H1 (cell line): ENCODE measurements at regions not wholly inside any gene's neighbourhood (a gene's known extent, or its start where the extent isn't known, plus 50 kb on each side); places are given as distances from the start of the nearest gene placed in this dataset.

Experiments used
- CTCF ChIA-PET: fragments of 300-600 bp; sonication (Branson Sonifier 250); formaldehyde crosslinking; loops from one replicate; lab custom pipeline; 2021; ENCODE audit not compliant: partially characterized antibody; lab: Charles Lee
- POLR2A ChIA-PET: fragments of 300-600 bp; sonication (Branson Sonifier 250); formaldehyde crosslinking; loops from one replicate; lab custom pipeline; 2021; ENCODE audit warnings: inconsistent platforms; ENCODE audit not compliant: partially characterized antibody; lab: Charles Lee
- DNase-seq, 2 experiments: peaks; one replicate each; pipeline versions ENCODE4 v3.0.0 to v3.0.0-alpha.2; 2010 to 2022; ENCODE audit warnings: low spot score in 2 of 2, low read depth in 1 of 2, mixed read lengths in 1 of 2
- FAIRE-seq: peaks from 2 replicates; lab custom pipeline; 2011; peaks lifted over from hg19 to GRCh38; lab: Jason Lieb, UNC
- H2AFZ ChIP-seq: 2 replicates; pipeline ENCODE4 v1.8.1; 2012; ENCODE audit warnings: low read length, inconsistent platforms
- H2AK5ac ChIP-seq: 2 replicates; pipeline ENCODE4 v1.6.1; 2013; ENCODE audit warnings: low read depth, low read length
- H2BK120ac ChIP-seq: replicated peaks from 2 replicates; pipeline ENCODE3; 2013; ENCODE audit warnings: low read depth, low read length, inconsistent platforms
- H2BK12ac ChIP-seq: 2 replicates; pipeline ENCODE4 v1.6.1; 2013; ENCODE audit warnings: low read depth, low read length
- H2BK15ac ChIP-seq: 2 replicates; pipeline ENCODE4 v1.6.1; 2013; ENCODE audit warnings: low read length
- H2BK20ac ChIP-seq: 2 replicates; pipeline ENCODE4 v1.6.1; 2013; ENCODE audit warnings: low read length
- H2BK5ac ChIP-seq: 2 replicates; pipeline ENCODE4 v1.6.1; 2013; ENCODE audit warnings: low read depth, low read length
- H3K14ac ChIP-seq: 2 replicates; pipeline ENCODE4 v1.6.1; 2013; ENCODE audit warnings: inconsistent platforms; ENCODE audit not compliant: insufficient read length
- H3K18ac ChIP-seq: 2 replicates; pipeline ENCODE4 v1.6.1; 2013; ENCODE audit warnings: low read length; ENCODE audit errors: extremely low read depth
- H3K23ac ChIP-seq: 2 replicates; pipeline ENCODE4 v1.6.1; 2013; ENCODE audit warnings: inconsistent platforms; ENCODE audit not compliant: insufficient read length
- H3K23me2 ChIP-seq: 2 replicates; pipeline ENCODE4 v1.6.1; 2013; ENCODE audit warnings: low read depth, low read length
- H3K27ac ChIP-seq: 2 replicates; pipeline ENCODE4 v1.6.1; 2011; ENCODE audit warnings: low read depth, low read length, inconsistent platforms
- H3K27me3 ChIP-seq, 4 experiments: replicated peaks in 1 of 4; 1 replicate in 1 of 4; 2 replicates in 3 of 4; pipeline versions ENCODE4 v1.6.1 to v1.8.1; 2011 to 2013; ENCODE audit warnings: low read length in 3 of 4, mild to moderate bottlenecking in 3 of 4, inconsistent platforms in 2 of 4, mixed read lengths in 2 of 4, moderate library complexity in 1 of 4; ENCODE audit not compliant: control insufficient read depth in 3 of 4, insufficient read depth in 3 of 4; ENCODE audit errors: extremely low read depth in 1 of 4
- H3K36me3 ChIP-seq, 4 experiments: 2 replicates each; pipeline versions ENCODE4 v1.6.1 to v1.8.1; 2011 to 2013; ENCODE audit warnings: mild to moderate bottlenecking in 4 of 4, low read length in 3 of 4, moderate library complexity in 2 of 4, control low read depth in 1 of 4, inconsistent platforms in 1 of 4; ENCODE audit not compliant: insufficient read depth in 4 of 4, control insufficient read depth in 2 of 4
- H3K4ac ChIP-seq: replicated peaks from 2 replicates; pipeline ENCODE3; 2013; ENCODE audit warnings: low read length, low read depth, mixed read lengths, inconsistent platforms; ENCODE audit not compliant: insufficient read length
- H3K4me1 ChIP-seq, 4 experiments: replicated peaks in 1 of 4; 1 replicate in 1 of 4; 2 replicates in 3 of 4; pipeline versions ENCODE4 v1.6.1 to v1.8.1; 2011 to 2013; ENCODE audit warnings: low read length in 3 of 4, inconsistent platforms in 2 of 4, mixed read lengths in 1 of 4; ENCODE audit not compliant: insufficient read depth in 4 of 4, control insufficient read depth in 3 of 4
- H3K4me2 ChIP-seq, 2 experiments: 2 replicates each; pipeline versions ENCODE4 v1.6.1 to v1.8.1; 2011 to 2013; ENCODE audit warnings: low read depth in 2 of 2, low read length in 2 of 2, control low read depth in 1 of 2, inconsistent platforms in 1 of 2, mild to moderate bottlenecking in 1 of 2; ENCODE audit not compliant: insufficient read depth in 1 of 2
- H3K4me3 ChIP-seq, 4 experiments: fragments of 200-600, 300-600 bp in 1 of 4; sonication (generic), shearing (Covaris generic), sonication (Bioruptor Twin) in 1 of 4; 2 replicates each; pipeline versions ENCODE4 v1.5.1 to v1.8.1; 2011 to 2016; ENCODE audit warnings: low read length in 4 of 4, low read depth in 3 of 4, control low read depth in 2 of 4, inconsistent platforms in 2 of 4, mild to moderate bottlenecking in 2 of 4, mixed read lengths in 1 of 4, moderate library complexity in 1 of 4; ENCODE audit not compliant: insufficient read depth in 2 of 4; ENCODE audit errors: extremely low read depth in 1 of 4
- H3K56ac ChIP-seq: replicated peaks from 2 replicates; pipeline ENCODE3; 2013; ENCODE audit warnings: low read depth, mild to moderate bottlenecking, mixed read lengths, low read length, inconsistent platforms; ENCODE audit not compliant: insufficient read length
- H3K79me1 ChIP-seq: 2 replicates; pipeline ENCODE4 v1.6.1; 2013; ENCODE audit warnings: low read depth, low read length, control low read depth
- H3K79me2 ChIP-seq, 2 experiments: 2 replicates each; pipeline versions ENCODE4 v1.6.1 to v1.8.1; 2012 to 2013; ENCODE audit warnings: low read length in 2 of 2, mild to moderate bottlenecking in 2 of 2, inconsistent platforms in 1 of 2; ENCODE audit not compliant: insufficient read depth in 2 of 2, control insufficient read depth in 1 of 2
- H3K9ac ChIP-seq, 4 experiments: replicated peaks in 1 of 4; 1 replicate in 1 of 4; 2 replicates in 3 of 4; pipeline versions ENCODE4 v1.6.1 to v1.8.1; 2011 to 2013; ENCODE audit warnings: low read depth in 3 of 4, low read length in 3 of 4, control low read depth in 2 of 4, mild to moderate bottlenecking in 2 of 4, moderate library complexity in 2 of 4, inconsistent platforms in 1 of 4; ENCODE audit errors: extremely low read depth in 1 of 4
- H3K9me3 ChIP-seq, 2 experiments: 2 replicates each; pipeline versions ENCODE4 v1.6.1 to v1.8.1; 2012 to 2013; ENCODE audit warnings: mild to moderate bottlenecking in 2 of 2, moderate library complexity in 2 of 2, control low read depth in 1 of 2, inconsistent platforms in 1 of 2, low read depth in 1 of 2, low read length in 1 of 2, mixed read lengths in 1 of 2; ENCODE audit not compliant: insufficient read depth in 2 of 2
- H4K20me1 ChIP-seq, 2 experiments: replicated peaks in 1 of 2; 2 replicates each; pipeline versions ENCODE3 to v1.8.1; 2011 to 2013; ENCODE audit warnings: inconsistent platforms in 2 of 2, low read length in 2 of 2, mild to moderate bottlenecking in 1 of 2; ENCODE audit not compliant: insufficient read depth in 2 of 2, control insufficient read depth in 1 of 2
- H4K5ac ChIP-seq: 2 replicates; pipeline ENCODE4 v1.6.1; 2013; ENCODE audit warnings: low read length, low read depth, mixed read lengths, inconsistent platforms; ENCODE audit not compliant: insufficient read length
- H4K8ac ChIP-seq: 2 replicates; pipeline ENCODE4 v1.8.0; 2013; ENCODE audit warnings: mild to moderate bottlenecking, moderate library complexity, low read length, inconsistent platforms; ENCODE audit not compliant: insufficient read depth; ENCODE audit errors: extremely low read depth
- H4K91ac ChIP-seq: replicated peaks from 2 replicates; pipeline ENCODE3; 2013; ENCODE audit warnings: low read length, mixed read lengths, inconsistent platforms; ENCODE audit not compliant: insufficient read length
- CTCF ChIP-seq, 3 experiments: IDR thresholded peaks; 1 replicate in 2 of 3; 2 replicates in 1 of 3; pipeline versions ENCODE4 v1.5.1 to v1.6.1; 2011; ENCODE audit warnings: low read length in 3 of 3, mild to moderate bottlenecking in 3 of 3, inconsistent platforms in 2 of 3, low read depth in 1 of 3, moderate library complexity in 1 of 3; ENCODE audit not compliant: insufficient read depth in 1 of 3; ENCODE audit errors: control extremely low read depth in 1 of 3
- RAD21 ChIP-seq, 2 experiments: IDR thresholded peaks in 1 of 2; conservative IDR thresholded peaks in 1 of 2; 2 replicates each; pipeline ENCODE4 v1.6.1; 2011; ENCODE audit warnings: low read depth in 2 of 2, low read length in 2 of 2, improper control_type of control experiment in 1 of 2, inconsistent platforms in 1 of 2, mild to moderate bottlenecking in 1 of 2, moderate library complexity in 1 of 2
- TEAD4 ChIP-seq: IDR thresholded peaks from 2 replicates; pipeline ENCODE4 v1.6.1; 2012; ENCODE audit warnings: low read depth, low read length, inconsistent platforms, mixed read lengths
- WGBS, 2 experiments: shearing (Covaris generic) in 1 of 2; methylation state at CpG; one replicate each; pipeline versions ENCODE4 v1.1.6 to v1.1.7; 2013 to 2015; ENCODE audit warnings: low lambda C conversion rate in 2 of 2, mixed read lengths in 2 of 2, inconsistent platforms in 1 of 2, low coverage in 1 of 2, missing lambda C conversion rate in 1 of 2; ENCODE audit not compliant: insufficient replicate concordance in 2 of 2, insufficient coverage in 1 of 2, insufficient read length in 1 of 2; ENCODE audit errors: extremely low coverage in 1 of 2, missing lambda C conversion rate in 1 of 2; 5-methylcytosine and 5-hydroxymethylcytosine counted together

- Histone ChIP-seq H2BK120ac (no peak overlapping the region), H2AFZ (no peak overlapping the region), H3K4me1 (no peaks in the 10 kb centered on the region), H2AK5ac (no peak overlapping the region), H3K4ac (no peak overlapping the region), H3K14ac (no peak overlapping the region), H3K18ac (no peak overlapping the region), H4K8ac (no peak overlapping the region), H3K56ac (no peak overlapping the region), H3K27ac (no peak overlapping the region), H2BK15ac (no peak overlapping the region), H2BK12ac (no peak overlapping the region), H3K23me2 (no peaks in the 10 kb centered on the region), H3K23ac (no peak overlapping the region), H4K20me1 (no peaks in the 10 kb centered on the region), H3K79me2 (no peaks in the 10 kb centered on the region), H3K79me1 (no peaks in the 10 kb centered on the region), H2BK5ac (no peak overlapping the region), H2BK20ac (no peak overlapping the region), H3K4me2 (no peak overlapping the region), H3K27me3 (no peaks in the 10 kb centered on the region), H3K9ac (no peak overlapping the region), H4K91ac (no peak overlapping the region), H3K36me3 (no peaks in the 10 kb centered on the region), H3K9me3 (no peaks in the 10 kb centered on the region), H4K5ac (no peak overlapping the region), H3K4me3 (no peak overlapping the region)
- CTCF ChIA-PET: interaction anchor here (0.6 to 2.2 kb wide), 25 partner anchors 8 to 784 kb away, joined by 3 to 12 read pairs (median 4); no protein-coding TSS in a partner anchor
- FAIRE-seq (peak; percentile 84), DNase-seq (no peak)
- POLR2A ChIA-PET: no interaction called here
- peak; percentile 61 to 67 for TF ChIP-seq RAD21 (IDR thresholded peaks at IDR 0.05 in 1 of 2, conservative IDR thresholded peaks at IDR 0.05 in 1 of 2; ENCODE audit: low read depth in 2 of 2, low read length in 2 of 2)
- peak in 2 of 3 experiments; percentile 18 to 61; a peak in 2 of 4 replicates for TF ChIP-seq CTCF (IDR thresholded peaks at IDR 0.05; ENCODE audit: control extremely low read depth in 1 of 3, insufficient read depth in 1 of 3, low read depth in 1 of 3, low read length in 3 of 3)
- TF ChIP-seq TEAD4: no peak
- WGBS, 2 experiments: 22% methylated on average over 1 of the region's 1 CpG; no CpG with 5 or more reads in 1 of the 2 experiments
Measured at GRCh38 chr14:81927070-81927469, 393.4 kb upstream of the SEL1L start.
